NB4 (cell line): ENCODE measurements at regions not wholly inside any gene's neighbourhood (a gene's known extent, or its start where the extent isn't known, plus 50 kb on each side); places are given as distances from the start of the nearest gene placed in this dataset.

ENCODE experiments used
- POLR2A ChIP-seq: IDR thresholded peaks from 2 replicates; pipeline ENCODE4 v1.6.1; 2011; ENCODE audit warnings: mild to moderate bottlenecking; ENCODE audit not compliant: insufficient read length; ENCODE audit errors: extremely low read depth
- TF ChIP-seq, protein P1 (sequence below): IDR thresholded peaks from one replicate; pipeline ENCODE4 v1.5.1; 2012; ENCODE audit warnings: low read depth, low read length
- TF ChIP-seq, protein P2 (sequence below): IDR thresholded peaks from 2 replicates; pipeline ENCODE4 v1.6.1; 2011; ENCODE audit warnings: low read depth, low read length

DNA sequence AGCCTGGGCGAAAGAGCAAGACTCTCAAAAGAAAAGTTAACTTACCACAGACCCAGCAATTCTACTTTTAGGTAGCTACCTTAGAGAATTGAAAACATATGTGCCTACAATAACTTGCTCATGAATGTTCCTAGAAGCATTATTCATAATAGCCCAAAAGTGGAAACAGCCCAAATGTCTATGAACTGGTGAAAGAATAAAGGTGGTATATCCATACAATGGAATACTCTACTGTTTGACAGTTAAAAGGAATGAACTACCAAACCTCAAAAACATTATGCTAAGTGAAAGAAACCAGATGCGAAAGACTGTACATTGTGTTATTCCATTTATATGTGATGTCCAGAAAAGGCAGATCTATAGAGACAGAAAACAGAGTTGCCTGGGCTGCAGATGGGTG lies 131.4 kb downstream of the UCHL1 start:
- TF ChIP-seq, protein P1, sequence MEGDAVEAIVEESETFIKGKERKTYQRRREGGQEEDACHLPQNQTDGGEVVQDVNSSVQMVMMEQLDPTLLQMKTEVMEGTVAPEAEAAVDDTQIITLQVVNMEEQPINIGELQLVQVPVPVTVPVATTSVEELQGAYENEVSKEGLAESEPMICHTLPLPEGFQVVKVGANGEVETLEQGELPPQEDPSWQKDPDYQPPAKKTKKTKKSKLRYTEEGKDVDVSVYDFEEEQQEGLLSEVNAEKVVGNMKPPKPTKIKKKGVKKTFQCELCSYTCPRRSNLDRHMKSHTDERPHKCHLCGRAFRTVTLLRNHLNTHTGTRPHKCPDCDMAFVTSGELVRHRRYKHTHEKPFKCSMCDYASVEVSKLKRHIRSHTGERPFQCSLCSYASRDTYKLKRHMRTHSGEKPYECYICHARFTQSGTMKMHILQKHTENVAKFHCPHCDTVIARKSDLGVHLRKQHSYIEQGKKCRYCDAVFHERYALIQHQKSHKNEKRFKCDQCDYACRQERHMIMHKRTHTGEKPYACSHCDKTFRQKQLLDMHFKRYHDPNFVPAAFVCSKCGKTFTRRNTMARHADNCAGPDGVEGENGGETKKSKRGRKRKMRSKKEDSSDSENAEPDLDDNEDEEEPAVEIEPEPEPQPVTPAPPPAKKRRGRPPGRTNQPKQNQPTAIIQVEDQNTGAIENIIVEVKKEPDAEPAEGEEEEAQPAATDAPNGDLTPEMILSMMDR: no peak
- TF ChIP-seq POLR2A: no peak
- TF ChIP-seq, protein P2, sequence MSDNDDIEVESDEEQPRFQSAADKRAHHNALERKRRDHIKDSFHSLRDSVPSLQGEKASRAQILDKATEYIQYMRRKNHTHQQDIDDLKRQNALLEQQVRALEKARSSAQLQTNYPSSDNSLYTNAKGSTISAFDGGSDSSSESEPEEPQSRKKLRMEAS: no peak
